Activated naive CD4-positive, alpha-beta T cell treated with anti-CD3 and anti-CD28 coated beads, Interleukin-2, amount 10 ng/mL, durations not matched to agents 7 days and 5 days (primary cell): ENCODE measurements at regions not wholly inside any gene's neighbourhood (a gene's known extent, or its start where the extent isn't known, plus 50 kb on each side); places are given as distances from the start of the nearest gene placed in this dataset.

ENCODE experiments used
- CTCF ChIA-PET: fragments of 350-600 bp; sonication (Branson Sonifier 250); formaldehyde crosslinking; loops from one replicate; lab custom pipeline; 2021; ENCODE audit warnings: antibody characterized with exemption; lab: Charles Lee
- DNase-seq: peaks from one replicate; pipeline ENCODE4 v3.0.0-alpha.2; 2020
- H3K27ac Mint-ChIP-seq: one replicate; pipeline ENCODE4 v1.8.0; 2021; ENCODE audit warnings: mild to moderate bottlenecking, moderate library complexity, mixed read lengths
- H3K27me3 Mint-ChIP-seq: one replicate; pipeline ENCODE4 v1.8.0; 2021; ENCODE audit warnings: mild to moderate bottlenecking, mixed read lengths
- H3K36me3 Mint-ChIP-seq: one replicate; pipeline ENCODE4 v1.8.0; 2021; ENCODE audit warnings: mixed read lengths
- H3K4me1 Mint-ChIP-seq: one replicate; pipeline ENCODE4 v1.8.0; 2021; ENCODE audit warnings: mixed read lengths
- H3K4me3 Mint-ChIP-seq: one replicate; pipeline ENCODE4 v1.8.0; 2021; ENCODE audit warnings: mild to moderate bottlenecking, moderate library complexity, mixed read lengths
- H3K9me3 Mint-ChIP-seq: one replicate; pipeline ENCODE4 v1.8.0; 2021; ENCODE audit warnings: mixed read lengths

- no peak for DNase-seq
- Mint-ChIP-seq H3K4me3 (peak overlapping the region; percentile 73), H3K4me1 (peaks cover 34% of the 10 kb centered on the region), H3K27ac (no peak overlapping the region), H3K27me3 (peaks cover 64% of the 10 kb centered on the region), H3K9me3 (no peaks in the 10 kb centered on the region), H3K36me3 (peaks cover 9% of the 10 kb centered on the region)
- CTCF ChIA-PET, result no interaction called here
Measured at GRCh38 chr5:50969151-50970031, 303.0 kb downstream of the PARP8 start.

GRCh38 chr5:50975840-50976239 lies 309.4 kb downstream of the PARP8 start:
- Mint-ChIP-seq H3K27me3 (peaks cover 1% of the 10 kb centered on the region), H3K27ac (no peak overlapping the region), H3K4me1 (no peaks in the 10 kb centered on the region), H3K36me3 (no peaks in the 10 kb centered on the region), H3K9me3 (no peaks in the 10 kb centered on the region), H3K4me3 (no peak overlapping the region)
- no peak for DNase-seq
- CTCF ChIA-PET, result no interaction called here

DNA sequence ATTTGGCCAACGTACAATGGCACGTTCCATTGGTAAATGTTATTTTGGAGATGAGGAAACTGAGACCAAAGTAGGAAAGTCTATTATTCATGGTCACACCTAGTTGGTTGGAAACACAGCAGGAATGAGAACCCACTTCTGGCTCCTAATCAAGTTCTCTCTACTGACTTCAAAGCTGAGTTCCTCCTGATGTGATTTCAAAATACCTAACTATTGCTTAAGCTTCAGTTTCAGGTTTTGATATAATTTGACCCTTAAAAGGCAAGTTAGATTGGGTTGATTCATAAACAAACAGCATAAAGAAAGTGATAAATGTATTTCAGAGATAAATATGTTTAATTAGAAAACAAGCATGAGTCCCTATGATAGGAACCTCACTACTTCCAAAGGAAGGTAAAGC lies 312.5 kb downstream of the PARP8 start:
- Mint-ChIP-seq H3K27ac (no peak overlapping the region), H3K36me3 (no peaks in the 10 kb centered on the region), H3K9me3 (no peaks in the 10 kb centered on the region), H3K27me3 (no peaks in the 10 kb centered on the region), H3K4me3 (no peak overlapping the region), H3K4me1 (no peaks in the 10 kb centered on the region)
- CTCF ChIA-PET, result interaction anchor here (1.4 kb wide), 1 partner anchor 16 kb away, joined by 4 read pairs; no protein-coding TSS in a partner anchor
- no peak for DNase-seq

DNA sequence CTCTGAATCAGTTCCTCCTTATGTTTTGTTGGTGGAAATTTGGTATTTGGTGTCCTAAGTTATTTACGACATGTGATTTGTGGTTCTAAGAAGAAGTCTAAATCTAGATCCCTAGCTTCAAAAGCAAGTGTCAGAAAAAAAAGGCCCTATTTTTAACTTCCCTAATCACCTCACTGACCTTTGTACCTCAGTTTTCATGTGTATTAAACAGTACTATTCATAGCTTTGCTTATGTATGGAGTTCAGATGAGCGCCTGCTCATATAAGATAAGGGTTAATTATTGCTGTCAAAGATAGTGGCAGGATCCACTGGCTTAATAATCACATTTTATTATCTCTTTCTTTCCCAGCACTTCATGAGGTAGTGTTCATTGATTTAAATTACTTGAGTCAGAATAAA lies 318.2 kb downstream of the PARP8 start:
- Mint-ChIP-seq H3K27ac (no peak overlapping the region), H3K4me3 (no peak overlapping the region), H3K4me1 (no peaks in the 10 kb centered on the region), H3K9me3 (no peaks in the 10 kb centered on the region), H3K27me3 (no peaks in the 10 kb centered on the region), H3K36me3 (no peaks in the 10 kb centered on the region)
- CTCF ChIA-PET, result no interaction called here
- no peak for DNase-seq

GRCh38 chr5:50990296-50990924 lies 324.0 kb downstream of the PARP8 start:
- no peak overlapping the region for H3K4me3 Mint-ChIP-seq
- no peaks in the 10 kb centered on the region for H3K4me1 Mint-ChIP-seq
- H3K27ac Mint-ChIP-seq, result no peak overlapping the region
- no peaks in the 10 kb centered on the region for H3K9me3 Mint-ChIP-seq
- H3K36me3 Mint-ChIP-seq, result no peaks in the 10 kb centered on the region
- H3K27me3 Mint-ChIP-seq, result no peaks in the 10 kb centered on the region
- CTCF ChIA-PET, result no interaction called here
- DNase-seq, result no peak

- no peak for DNase-seq
- H3K27me3 Mint-ChIP-seq, result no peaks in the 10 kb centered on the region
- no peak overlapping the region for H3K4me3 Mint-ChIP-seq
- no peaks in the 10 kb centered on the region for H3K36me3 Mint-ChIP-seq
- no peak overlapping the region for H3K27ac Mint-ChIP-seq
- H3K4me1 Mint-ChIP-seq, result no peaks in the 10 kb centered on the region
- H3K9me3 Mint-ChIP-seq, result no peaks in the 10 kb centered on the region
- CTCF ChIA-PET, result no interaction called here
Measured at GRCh38 chr5:50995285-50995942, 329.0 kb downstream of the PARP8 start.

GRCh38 chr5:51001227-51001923 lies 334.9 kb downstream of the PARP8 start:
- Mint-ChIP-seq H3K9me3 (no peaks in the 10 kb centered on the region), H3K4me1 (no peaks in the 10 kb centered on the region), H3K36me3 (no peaks in the 10 kb centered on the region), H3K27me3 (peaks cover 4% of the 10 kb centered on the region), H3K4me3 (no peak overlapping the region), H3K27ac (no peak overlapping the region)
- DNase-seq, result no peak
- CTCF ChIA-PET, result no interaction called here

- Mint-ChIP-seq H3K9me3 (no peaks in the 10 kb centered on the region), H3K4me3 (no peak overlapping the region), H3K27ac (no peak overlapping the region), H3K27me3 (peaks cover 4% of the 10 kb centered on the region), H3K36me3 (no peaks in the 10 kb centered on the region), H3K4me1 (no peaks in the 10 kb centered on the region)
- CTCF ChIA-PET, result no interaction called here
- DNase-seq, result no peak
Measured at GRCh38 chr5:51002368-51002767, 335.9 kb downstream of the PARP8 start.

DNA sequence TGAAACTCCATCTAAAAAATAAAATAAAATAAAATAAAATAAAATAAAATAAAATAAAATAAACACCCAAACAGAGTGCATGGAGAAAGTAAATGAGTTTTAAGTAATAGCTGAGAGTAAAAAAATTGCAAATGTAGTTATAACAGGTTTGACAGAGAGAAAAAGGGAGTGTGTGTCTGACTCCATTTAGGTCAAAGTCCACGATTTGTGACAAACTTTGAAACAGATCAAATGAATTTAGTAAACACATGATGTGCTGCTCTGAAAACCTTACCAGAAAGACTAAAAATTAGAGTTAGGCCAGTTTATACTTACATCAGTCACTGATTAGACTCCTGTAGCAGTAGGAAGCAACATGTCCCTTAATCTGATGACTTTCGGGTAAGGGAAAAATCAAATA lies 346.6 kb downstream of the PARP8 start:
- Mint-ChIP-seq H3K9me3 (no peaks in the 10 kb centered on the region), H3K27me3 (no peaks in the 10 kb centered on the region), H3K27ac (no peak overlapping the region), H3K4me1 (no peaks in the 10 kb centered on the region), H3K36me3 (no peaks in the 10 kb centered on the region), H3K4me3 (no peak overlapping the region)
- CTCF ChIA-PET, result no interaction called here
- no peak for DNase-seq

DNA sequence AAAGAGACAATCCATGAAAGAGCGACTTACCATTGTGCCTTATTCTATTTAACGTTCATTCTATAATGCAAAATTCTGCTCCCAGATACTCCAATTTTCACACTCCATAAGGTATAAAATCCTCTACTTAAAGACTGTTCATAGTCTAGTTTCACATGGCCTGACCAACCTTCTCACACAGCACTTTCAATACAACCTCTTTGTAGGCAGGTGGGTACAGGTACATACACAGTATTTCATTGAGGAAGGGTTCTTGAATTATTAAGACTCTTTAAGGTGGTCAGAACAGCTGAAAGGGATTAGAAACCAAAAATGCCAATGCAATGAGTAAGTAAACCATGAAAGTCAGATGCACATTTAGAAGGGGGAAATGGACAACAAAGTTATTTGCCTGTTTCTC lies 352.0 kb downstream of the PARP8 start:
- no peak overlapping the region for H3K27ac Mint-ChIP-seq
- H3K4me3 Mint-ChIP-seq, result no peak overlapping the region
- CTCF ChIA-PET, result no interaction called here
- DNase-seq, result no peak
- H3K27me3 Mint-ChIP-seq, result no peaks in the 10 kb centered on the region
- H3K4me1 Mint-ChIP-seq, result no peaks in the 10 kb centered on the region
- H3K36me3 Mint-ChIP-seq, result no peaks in the 10 kb centered on the region
- no peaks in the 10 kb centered on the region for H3K9me3 Mint-ChIP-seq

GRCh38 chr5:51024263-51024662 lies 357.8 kb downstream of the PARP8 start:
- Mint-ChIP-seq H3K9me3 (no peaks in the 10 kb centered on the region), H3K4me3 (no peak overlapping the region), H3K36me3 (no peaks in the 10 kb centered on the region), H3K4me1 (no peaks in the 10 kb centered on the region), H3K27ac (no peak overlapping the region), H3K27me3 (no peaks in the 10 kb centered on the region)
- DNase-seq, result no peak
- CTCF ChIA-PET, result no interaction called here

- no peak overlapping the region for H3K27ac Mint-ChIP-seq
- no peaks in the 10 kb centered on the region for H3K27me3 Mint-ChIP-seq
- no peaks in the 10 kb centered on the region for H3K9me3 Mint-ChIP-seq
- CTCF ChIA-PET, result no interaction called here
- no peak for DNase-seq
- H3K4me3 Mint-ChIP-seq, result no peak overlapping the region
- H3K4me1 Mint-ChIP-seq, result no peaks in the 10 kb centered on the region
- H3K36me3 Mint-ChIP-seq, result no peaks in the 10 kb centered on the region
Measured at GRCh38 chr5:51027271-51027670, 356.0 kb upstream of the ISL1 start.

DNA sequence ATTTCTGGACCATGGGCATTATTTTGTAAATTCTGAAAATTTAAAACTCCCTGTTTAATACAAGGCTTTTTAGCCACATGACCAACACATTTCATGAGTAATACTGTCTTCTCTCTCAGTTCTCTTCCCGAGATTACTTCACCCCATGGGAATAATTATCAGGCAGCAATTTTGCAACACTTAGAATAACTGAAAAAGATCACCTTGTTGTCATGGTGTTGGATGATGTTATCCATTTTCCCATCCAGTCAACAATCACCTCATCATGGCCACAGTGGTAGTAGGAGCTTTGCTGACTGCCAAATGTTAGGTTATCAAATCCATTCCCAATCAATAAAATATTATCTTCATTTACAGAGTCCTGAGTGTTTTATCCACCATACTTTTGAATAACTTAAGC lies 354.9 kb upstream of the ISL1 start:
- Mint-ChIP-seq H3K4me1 (no peaks in the 10 kb centered on the region), H3K4me3 (no peak overlapping the region), H3K36me3 (no peaks in the 10 kb centered on the region), H3K27ac (no peak overlapping the region), H3K27me3 (no peaks in the 10 kb centered on the region), H3K9me3 (no peaks in the 10 kb centered on the region)
- DNase-seq, result no peak
- CTCF ChIA-PET, result no interaction called here

- Mint-ChIP-seq H3K9me3 (no peaks in the 10 kb centered on the region), H3K27me3 (no peaks in the 10 kb centered on the region), H3K27ac (no peak overlapping the region), H3K36me3 (no peaks in the 10 kb centered on the region), H3K4me1 (no peaks in the 10 kb centered on the region), H3K4me3 (no peak overlapping the region)
- DNase-seq, result no peak
- CTCF ChIA-PET, result no interaction called here
Measured at GRCh38 chr5:51033215-51033614, 350.0 kb upstream of the ISL1 start.
